ENCODE measurements at regions not wholly inside any gene's neighbourhood (a gene's known extent, or its start where the extent isn't known, plus 50 kb on each side); places are given as distances from the start of the nearest gene placed in this dataset.

- TF ChIP-seq TCF7 (CRISPR knock-in tag; IDR thresholded peaks at IDR 0.05; ENCODE audit: low read depth) (no peak), FOXJ3 (CRISPR knock-in tag; IDR thresholded peaks at IDR 0.05; ENCODE audit: borderline replicate concordance) (no peak), CTCF (IDR thresholded peaks at IDR 0.05) (no peak), ELF4 (CRISPR knock-in tag; IDR thresholded peaks at IDR 0.05; ENCODE audit: low read depth) (no peak), SMAD4 (CRISPR knock-in tag; IDR thresholded peaks at IDR 0.05) (no peak), TEAD1 (CRISPR knock-in tag; IDR thresholded peaks at IDR 0.05) (no peak), E2F5 (CRISPR knock-in tag; IDR thresholded peaks at IDR 0.05) (no peak), ATF3 (CRISPR knock-in tag; conservative IDR thresholded peaks at IDR 0.05) (no peak), ZNF532 (CRISPR knock-in tag; IDR thresholded peaks at IDR 0.05; ENCODE audit: borderline replicate concordance) (no peak), TEAD4 (CRISPR knock-in tag; IDR thresholded peaks at IDR 0.05) (no peak)
Measured at GRCh38 chr6:120055071-120055470, 705.5 kb upstream of the MAN1A1 start.
